WERI-Rb-1 (cell line): ENCODE measurements at regions not wholly inside any gene's neighbourhood (a gene's known extent, or its start where the extent isn't known, plus 50 kb on each side); places are given as distances from the start of the nearest gene placed in this dataset.
"Not testable (repeated sequence)": the region's sequence is repeated elsewhere in the genome, so short reads cannot be mapped to it uniquely, and the experiment has no call there.

Source experiments
- DNase-seq: peaks from one replicate; pipeline ENCODE4 v3.0.0-alpha.2; 2020
- H3K27ac ChIP-seq: fragments of 250-450 bp; sonication (Bioruptor Pico); 2 replicates; pipeline ENCODE4 v1.5.1; 2020; ENCODE audit warnings: mild to moderate bottlenecking, moderate library complexity
- H3K27me3 ChIP-seq: fragments of 250-450 bp; sonication (Bioruptor Pico); 2 replicates; pipeline ENCODE4 v1.5.1; 2021; ENCODE audit warnings: mild to moderate bottlenecking, low read depth, moderate library complexity; ENCODE audit not compliant: insufficient read depth, severe bottlenecking
- H3K36me3 ChIP-seq: fragments of 250-450 bp; sonication (Bioruptor Pico); 2 replicates; pipeline ENCODE4 v1.5.1; 2020; ENCODE audit warnings: mild to moderate bottlenecking, moderate library complexity
- H3K4me3 ChIP-seq: 2 replicates; pipeline ENCODE4 v1.5.1; 2011; ENCODE audit warnings: low read depth, mild to moderate bottlenecking, control low read depth, low read length
- H3K9me3 ChIP-seq: fragments of 250-450 bp; sonication (Bioruptor Pico); 2 replicates; pipeline ENCODE4 v1.5.1; 2021; ENCODE audit warnings: mild to moderate bottlenecking, moderate library complexity; ENCODE audit not compliant: severe bottlenecking
- CTCF ChIP-seq: IDR thresholded peaks from 2 replicates; pipeline ENCODE4 v1.5.1; 2011; ENCODE audit warnings: low read depth, mild to moderate bottlenecking, control low read depth, inconsistent platforms, low read length

GRCh38 chr2:67103157-67103556, 294.0 kb upstream of the ETAA1 start:
- Histone ChIP-seq H3K27me3 (peaks cover 19% of the 10 kb centered on the region), H3K9me3 (peaks cover 11% of the 10 kb centered on the region), H3K4me3 (no peak overlapping the region), H3K36me3 (no peaks in the 10 kb centered on the region), H3K27ac (no peak overlapping the region)
- no peak for TF ChIP-seq CTCF
- no peak for DNase-seq

GRCh38 chr2:67108231-67108630, 288.9 kb upstream of the ETAA1 start:
- DNase-seq, result no peak
- H3K27ac ChIP-seq, result no peak overlapping the region
- H3K9me3 ChIP-seq, result peaks cover 8% of the 10 kb centered on the region
- no peak overlapping the region for H3K4me3 ChIP-seq
- H3K36me3 ChIP-seq, result no peaks in the 10 kb centered on the region
- no peak for TF ChIP-seq CTCF
- H3K27me3 ChIP-seq, result peaks cover 16% of the 10 kb centered on the region

- peaks cover 11% of the 10 kb centered on the region for H3K27me3 ChIP-seq
- no peaks in the 10 kb centered on the region for H3K36me3 ChIP-seq
- DNase-seq, result no peak
- no peak overlapping the region for H3K27ac ChIP-seq
- H3K4me3 ChIP-seq, result no peak overlapping the region
- no peaks in the 10 kb centered on the region for H3K9me3 ChIP-seq
- TF ChIP-seq CTCF, result no peak
These were observed 272.6 kb upstream of the ETAA1 start for GRCh38 chr2:67124531-67124930.

GRCh38 chr2:67130531-67131256, 266.4 kb upstream of the ETAA1 start:
- no peak for DNase-seq

GRCh38 chr2:67131257-67131609, 265.9 kb upstream of the ETAA1 start:
- Histone ChIP-seq H3K9me3 (no peaks in the 10 kb centered on the region), H3K4me3 (no peak overlapping the region), H3K27ac (no peak overlapping the region), H3K36me3 (no peaks in the 10 kb centered on the region), H3K27me3 (peaks cover 15% of the 10 kb centered on the region)
- no peak for TF ChIP-seq CTCF
- DNase-seq, result no peak

More at GRCh38 chr2:67130531-67131256, 266.4 kb upstream of the ETAA1 start:
- peaks cover 20% of the 10 kb centered on the region for H3K27me3 ChIP-seq
- no peak for TF ChIP-seq CTCF
- H3K36me3 ChIP-seq, result no peaks in the 10 kb centered on the region
- no peak overlapping the region for H3K4me3 ChIP-seq
- no peaks in the 10 kb centered on the region for H3K9me3 ChIP-seq
- no peak overlapping the region for H3K27ac ChIP-seq

GRCh38 chr2:67132441-67132940, 264.6 kb upstream of the ETAA1 start:
- not testable (repeated sequence) for H3K27ac ChIP-seq, H3K9me3 ChIP-seq, H3K36me3 ChIP-seq, DNase-seq, H3K4me3 ChIP-seq
- H3K27me3 ChIP-seq, result peaks cover 15% of the 10 kb centered on the region
